DMS 273 (cell line): ENCODE measurements at regions not wholly inside any gene's neighbourhood (a gene's known extent, or its start where the extent isn't known, plus 50 kb on each side); places are given as distances from the start of the nearest gene placed in this dataset.
A peak's percentile ranks its signal among the peaks of the same experiment; 100 is the strongest.

Experiments
- DNase-seq: peaks from one replicate; lab custom pipeline; 2025; ENCODE audit not compliant: unreplicated experiment; lab: John Stamatoyannopoulos, UW

- DNase-seq, result no peak
These were observed 81.0 kb downstream of the SEMA4F start for GRCh38 chr2:74735009-74735408.

- peak; percentile 87 for DNase-seq
These were observed 81.5 kb downstream of the SEMA4F start for GRCh38 chr2:74735564-74735963.

GRCh38 chr2:74736589-74736988 is 82.5 kb downstream of the SEMA4F start:
- DNase-seq, result no peak

- DNase-seq, result no peak
These were observed 84.5 kb downstream of the SEMA4F start for GRCh38 chr2:74738586-74738985.

GRCh38 chr2:74739129-74739528 is 85.1 kb downstream of the SEMA4F start:
- DNase-seq, result no peak

GRCh38 chr2:74739733-74740241 is 85.7 kb downstream of the SEMA4F start:
- DNase-seq, result no peak

GRCh38 chr2:74740395-74740740 is 86.3 kb downstream of the SEMA4F start:
- DNase-seq, result no peak

- DNase-seq, result peak; percentile 66
These were observed 86.8 kb downstream of the SEMA4F start for GRCh38 chr2:74740741-74741431.

- DNase-seq, result peak; percentile 42
These were observed 87.6 kb downstream of the SEMA4F start for GRCh38 chr2:74741629-74742028.

GRCh38 chr2:74742471-74742870 is 88.4 kb downstream of the SEMA4F start:
- DNase-seq, result no peak

GRCh38 chr2:74743039-74743438 is 89.0 kb downstream of the SEMA4F start:
- DNase-seq, result no peak

GRCh38 chr2:74743778-74744177 is 89.7 kb downstream of the SEMA4F start:
- no peak for DNase-seq

GRCh38 chr2:74744731-74745515 is 89.0 kb upstream of the HK2 start:
- peak; percentile 55 for DNase-seq

GRCh38 chr2:74745766-74746165 is 88.2 kb upstream of the HK2 start:
- no peak for DNase-seq

GRCh38 chr2:74746480-74746879 is 87.4 kb upstream of the HK2 start:
- DNase-seq, result no peak

- no peak for DNase-seq
These were observed 86.4 kb upstream of the HK2 start for GRCh38 chr2:74747411-74748080.

GRCh38 chr2:74748665-74749064 is 85.3 kb upstream of the HK2 start:
- DNase-seq, result no peak

GRCh38 chr2:74749432-74749831 is 84.5 kb upstream of the HK2 start:
- no peak for DNase-seq

- DNase-seq, result no peak
These were observed 81.7 kb upstream of the HK2 start for GRCh38 chr2:74751981-74752851.

GRCh38 chr2:74755386-74755785 is 78.5 kb upstream of the HK2 start:
- DNase-seq, result no peak

- DNase-seq, result peak; percentile 9
These were observed 77.5 kb upstream of the HK2 start for GRCh38 chr2:74756356-74756890.
